ENCODE measurements at regions not wholly inside any gene's neighbourhood (a gene's known extent, or its start where the extent isn't known, plus 50 kb on each side); places are given as distances from the start of the nearest gene placed in this dataset.

GRCh38 chr2:136206613-136207012 lies 88.7 kb upstream of the CXCR4 start:
- Histone ChIP-seq H3K4me1 (ENCODE audit: control insufficient read depth in 1 of 2, insufficient read depth in 1 of 2, low read depth in 1 of 2, low read length in 1 of 2) (peaks cover 42 to 60% of the 10 kb centered on the region in 2 experiments), H3K27me3 (no peaks in the 10 kb centered on the region), H3K9me3 (no peaks in the 10 kb centered on the region), H3K4me3 (ENCODE audit: low read depth in 1 of 2, low read length in 1 of 2) (no peak overlapping the region), H3K27ac (peak overlapping the region; percentile 84), H3K36me3 (no peaks in the 10 kb centered on the region)
- TF ChIP-seq, protein P1, sequence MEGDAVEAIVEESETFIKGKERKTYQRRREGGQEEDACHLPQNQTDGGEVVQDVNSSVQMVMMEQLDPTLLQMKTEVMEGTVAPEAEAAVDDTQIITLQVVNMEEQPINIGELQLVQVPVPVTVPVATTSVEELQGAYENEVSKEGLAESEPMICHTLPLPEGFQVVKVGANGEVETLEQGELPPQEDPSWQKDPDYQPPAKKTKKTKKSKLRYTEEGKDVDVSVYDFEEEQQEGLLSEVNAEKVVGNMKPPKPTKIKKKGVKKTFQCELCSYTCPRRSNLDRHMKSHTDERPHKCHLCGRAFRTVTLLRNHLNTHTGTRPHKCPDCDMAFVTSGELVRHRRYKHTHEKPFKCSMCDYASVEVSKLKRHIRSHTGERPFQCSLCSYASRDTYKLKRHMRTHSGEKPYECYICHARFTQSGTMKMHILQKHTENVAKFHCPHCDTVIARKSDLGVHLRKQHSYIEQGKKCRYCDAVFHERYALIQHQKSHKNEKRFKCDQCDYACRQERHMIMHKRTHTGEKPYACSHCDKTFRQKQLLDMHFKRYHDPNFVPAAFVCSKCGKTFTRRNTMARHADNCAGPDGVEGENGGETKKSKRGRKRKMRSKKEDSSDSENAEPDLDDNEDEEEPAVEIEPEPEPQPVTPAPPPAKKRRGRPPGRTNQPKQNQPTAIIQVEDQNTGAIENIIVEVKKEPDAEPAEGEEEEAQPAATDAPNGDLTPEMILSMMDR (IDR thresholded peaks at IDR 0.05), result no peak

- H3K36me3 ChIP-seq, result no peaks in the 10 kb centered on the region
Observed at GRCh38 chr2:136205615-136206014, 87.7 kb upstream of the CXCR4 start.

GRCh38 chr2:136204971-136205370 lies 87.0 kb upstream of the CXCR4 start:
- H3K27ac ChIP-seq, result peak overlapping the region; percentile 53
- peaks cover 27 to 43% of the 10 kb centered on the region in 2 experiments for H3K4me1 ChIP-seq (ENCODE audit: control insufficient read depth in 1 of 2, insufficient read depth in 1 of 2, low read depth in 1 of 2, low read length in 1 of 2)
- H3K9me3 ChIP-seq, result no peaks in the 10 kb centered on the region
- TF ChIP-seq, protein P1 (IDR thresholded peaks at IDR 0.05), result no peak
- no peaks in the 10 kb centered on the region for H3K27me3 ChIP-seq
- no peaks in the 10 kb centered on the region for H3K36me3 ChIP-seq
- no peak overlapping the region for H3K4me3 ChIP-seq (ENCODE audit: low read depth in 1 of 2, low read length in 1 of 2)

More at GRCh38 chr2:136205615-136206014, 87.7 kb upstream of the CXCR4 start:
- Histone ChIP-seq H3K27me3 (no peaks in the 10 kb centered on the region), H3K4me3 (ENCODE audit: low read depth in 1 of 2, low read length in 1 of 2) (no peak overlapping the region), H3K4me1 (ENCODE audit: control insufficient read depth in 1 of 2, insufficient read depth in 1 of 2, low read depth in 1 of 2, low read length in 1 of 2) (peaks cover 34 to 50% of the 10 kb centered on the region in 2 experiments), H3K27ac (peak overlapping the region; percentile 41), H3K9me3 (no peaks in the 10 kb centered on the region)
- TF ChIP-seq, protein P1 (IDR thresholded peaks at IDR 0.05), result no peak

GRCh38 chr2:136195226-136195625 lies 77.3 kb upstream of the CXCR4 start:
- TF ChIP-seq, protein P1 (IDR thresholded peaks at IDR 0.05), result no peak
- Histone ChIP-seq H3K36me3 (no peaks in the 10 kb centered on the region), H3K27ac (no peak overlapping the region), H3K9me3 (no peaks in the 10 kb centered on the region), H3K4me3 (ENCODE audit: low read depth in 1 of 2, low read length in 1 of 2) (no peak overlapping the region), H3K27me3 (no peaks in the 10 kb centered on the region), H3K4me1 (ENCODE audit: control insufficient read depth in 1 of 2, insufficient read depth in 1 of 2, low read depth in 1 of 2, low read length in 1 of 2) (peaks cover 0 to under 1% of the 10 kb centered on the region in 2 experiments)

DNA sequence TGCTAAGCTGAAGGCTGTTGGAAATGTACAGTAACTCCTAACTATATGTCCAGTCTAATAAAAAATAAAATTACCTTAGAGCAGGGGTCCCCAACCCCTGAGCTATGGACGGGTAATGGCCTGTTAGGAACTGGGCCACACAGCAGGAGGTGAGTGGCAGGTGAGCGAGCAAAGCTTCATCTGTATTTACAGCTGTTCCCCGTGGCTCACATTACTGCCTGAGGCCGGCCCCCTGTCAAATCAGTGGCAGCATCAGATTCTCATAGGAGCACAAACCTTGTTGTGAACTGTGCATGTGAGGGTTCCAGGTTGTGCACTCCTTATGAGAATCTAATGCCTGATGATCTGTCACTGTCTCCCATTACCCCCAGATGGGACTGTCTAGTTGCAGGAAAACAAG lies 73.1 kb upstream of the CXCR4 start:
- Histone ChIP-seq H3K4me3 (ENCODE audit: low read depth in 1 of 2, low read length in 1 of 2) (no peak overlapping the region), H3K9me3 (no peaks in the 10 kb centered on the region), H3K27ac (no peak overlapping the region), H3K36me3 (no peaks in the 10 kb centered on the region), H3K4me1 (ENCODE audit: control insufficient read depth in 1 of 2, insufficient read depth in 1 of 2, low read depth in 1 of 2, low read length in 1 of 2) (peaks cover 0 to 7% of the 10 kb centered on the region in 2 experiments), H3K27me3 (no peaks in the 10 kb centered on the region)
- TF ChIP-seq, protein P1 (IDR thresholded peaks at IDR 0.05), result no peak

All from neutrophil (primary cell).